ENCODE measurements at regions not wholly inside any gene's neighbourhood (a gene's known extent, or its start where the extent isn't known, plus 50 kb on each side); places are given as distances from the start of the nearest gene placed in this dataset.
A peak's percentile ranks its signal among the peaks of the same experiment; 100 is the strongest.

GRCh38 chr3:139202226-139202958 lies 141.4 kb upstream of the MRPS22 start:
- no peak for DNase-seq (ENCODE audit: low spot score)
- peak in 1 of 2 donors; percentile 24 for TF ChIP-seq CTCF (IDR thresholded peaks at IDR 0.05)
- Histone ChIP-seq H3K36me3 (no peaks in the 10 kb centered on the region), H3K27ac (no peak overlapping the region), H3K4me1 (no peaks in the 10 kb centered on the region), H3K27me3 (no peaks in the 10 kb centered on the region), H3K9me3 (no peaks in the 10 kb centered on the region), H3K4me3 (no peak overlapping the region)

- no peak for DNase-seq (ENCODE audit: low spot score)
- no peaks in the 10 kb centered on the region for H3K4me1 ChIP-seq
- no peak overlapping the region for H3K4me3 ChIP-seq
- H3K36me3 ChIP-seq: no peaks in the 10 kb centered on the region
- H3K27me3 ChIP-seq: no peaks in the 10 kb centered on the region
- no peak overlapping the region for H3K27ac ChIP-seq
- no peak for TF ChIP-seq CTCF (IDR thresholded peaks at IDR 0.05)
- H3K9me3 ChIP-seq: no peaks in the 10 kb centered on the region
These were observed 140.9 kb upstream of the MRPS22 start for GRCh38 chr3:139202959-139203349.

DNA sequence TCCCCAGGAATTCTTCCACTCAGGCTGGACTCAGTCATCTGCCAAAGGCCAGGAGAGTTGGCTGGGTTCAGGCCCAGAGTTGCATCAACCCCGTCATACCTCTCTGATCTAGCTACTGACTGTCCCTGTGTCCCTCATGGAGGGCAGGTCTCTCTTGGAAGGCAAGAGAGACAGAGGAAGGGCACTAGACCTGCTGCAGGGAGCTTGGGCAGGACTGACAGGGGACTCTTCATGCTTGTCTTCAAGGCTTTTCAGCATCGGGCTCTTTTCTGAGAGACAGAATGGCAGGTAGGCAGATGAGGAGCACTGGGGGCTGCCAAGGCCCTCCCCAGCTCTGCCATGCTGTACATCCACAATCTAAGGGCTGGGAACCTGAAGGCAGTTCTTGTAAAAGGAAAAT lies 140.1 kb upstream of the MRPS22 start:
- TF ChIP-seq CTCF (IDR thresholded peaks at IDR 0.05): no peak
- no peaks in the 10 kb centered on the region for H3K4me1 ChIP-seq
- no peaks in the 10 kb centered on the region for H3K27me3 ChIP-seq
- DNase-seq (ENCODE audit: low spot score): no peak
- H3K36me3 ChIP-seq: no peaks in the 10 kb centered on the region
- no peaks in the 10 kb centered on the region for H3K9me3 ChIP-seq
- H3K4me3 ChIP-seq: no peak overlapping the region
- no peak overlapping the region for H3K27ac ChIP-seq

- no peaks in the 10 kb centered on the region for H3K36me3 ChIP-seq
- H3K27ac ChIP-seq: no peak overlapping the region
- no peak for DNase-seq (ENCODE audit: low spot score)
- H3K27me3 ChIP-seq: no peaks in the 10 kb centered on the region
- TF ChIP-seq CTCF (IDR thresholded peaks at IDR 0.05): no peak
- H3K9me3 ChIP-seq: no peaks in the 10 kb centered on the region
- no peaks in the 10 kb centered on the region for H3K4me1 ChIP-seq
- H3K4me3 ChIP-seq: no peak overlapping the region
These were observed 139.1 kb upstream of the MRPS22 start for GRCh38 chr3:139204728-139205127.

DNA sequence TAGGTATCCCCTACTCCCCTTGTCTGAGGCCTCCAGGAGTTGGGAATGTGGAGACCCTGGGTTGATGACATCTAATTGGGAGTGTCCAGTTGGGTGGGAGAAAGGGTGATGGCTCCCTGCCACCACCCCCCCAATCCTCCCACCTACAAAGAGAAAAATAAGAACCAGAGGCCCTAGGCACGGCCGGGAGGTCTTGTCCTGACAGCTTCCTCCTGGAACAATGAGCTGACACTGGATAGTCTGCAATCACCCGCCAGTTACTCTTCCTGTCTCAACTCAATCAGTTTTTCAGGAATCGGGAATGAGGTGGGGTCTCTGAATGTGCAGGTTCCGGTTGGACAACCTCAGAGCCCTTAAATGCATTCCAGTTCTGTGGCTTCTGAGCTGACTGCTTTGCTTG lies 129.9 kb upstream of the MRPS22 start:
- Histone ChIP-seq H3K36me3 (no peaks in the 10 kb centered on the region), H3K9me3 (peaks cover 0 to 7% of the 10 kb centered on the region in 2 donors), H3K4me1 (no peaks in the 10 kb centered on the region), H3K27me3 (no peaks in the 10 kb centered on the region), H3K27ac (no peak overlapping the region), H3K4me3 (no peak overlapping the region)
- TF ChIP-seq CTCF (IDR thresholded peaks at IDR 0.05): no peak
- no peak for DNase-seq (ENCODE audit: low spot score)

DNA sequence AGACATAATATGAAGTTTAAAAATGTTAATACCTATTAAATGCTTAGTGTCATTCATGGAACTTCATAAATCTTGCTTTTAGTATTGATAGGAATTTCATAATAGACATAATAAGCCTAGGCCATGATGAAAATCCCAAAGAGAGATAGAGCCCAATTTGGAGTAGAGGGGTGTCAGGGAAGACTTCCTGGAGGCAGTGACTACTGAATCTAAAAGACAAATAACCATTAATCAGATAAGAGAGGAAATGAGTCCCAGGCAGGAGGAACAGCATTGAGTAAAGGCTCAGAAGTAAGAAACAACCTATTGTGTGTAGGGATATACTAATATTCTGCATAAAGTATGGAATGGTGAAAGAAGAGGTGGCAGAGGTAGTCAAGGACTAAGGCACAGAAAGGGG lies 126.9 kb upstream of the MRPS22 start:
- Histone ChIP-seq H3K4me1 (no peaks in the 10 kb centered on the region), H3K9me3 (no peaks in the 10 kb centered on the region), H3K27ac (no peak overlapping the region), H3K36me3 (no peaks in the 10 kb centered on the region), H3K4me3 (no peak overlapping the region), H3K27me3 (no peaks in the 10 kb centered on the region)
- no peak for TF ChIP-seq CTCF (IDR thresholded peaks at IDR 0.05)
- DNase-seq (ENCODE audit: low spot score): no peak
